ENCODE measurements at regions not wholly inside any gene's neighbourhood (a gene's known extent, or its start where the extent isn't known, plus 50 kb on each side); places are given as distances from the start of the nearest gene placed in this dataset.

DNA sequence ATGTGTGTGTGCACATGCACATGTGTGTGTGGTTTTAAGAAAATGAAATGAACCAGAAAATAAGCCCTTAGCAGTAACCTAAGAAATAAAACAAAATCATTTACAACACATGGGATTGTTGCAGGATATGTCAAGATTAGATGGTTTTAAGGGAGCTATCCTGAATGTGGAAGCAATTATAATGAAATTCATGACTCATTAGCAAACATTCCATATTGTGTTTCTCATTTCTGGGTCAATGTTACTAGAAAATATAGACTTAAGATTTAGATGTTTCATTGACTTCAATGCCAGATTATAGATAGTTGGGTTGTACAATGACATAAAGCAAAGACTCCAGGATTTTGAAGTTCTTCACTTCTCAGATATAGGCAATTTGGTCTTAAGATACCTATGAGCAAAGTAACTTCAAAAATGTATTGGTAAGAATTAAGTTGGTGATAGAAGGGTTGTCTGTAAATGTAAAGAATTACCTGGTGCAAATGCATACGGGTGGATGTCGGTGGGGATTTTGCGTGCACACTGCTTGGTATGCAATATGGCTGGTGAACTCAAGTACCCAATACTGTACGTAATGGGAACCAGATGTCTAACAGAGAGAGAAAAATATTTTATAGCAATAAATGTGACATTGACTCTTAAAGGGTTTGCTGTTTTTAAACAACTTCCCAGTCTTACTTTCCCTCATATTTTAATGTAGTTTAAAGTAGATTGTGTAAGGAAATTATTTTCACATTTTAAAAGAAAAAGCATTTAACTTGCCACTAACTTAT is 53.9 kb upstream of the NR2F2 start:
- peak in 1 of 2 experiments; percentile 43 for DNase-seq (ENCODE audit: low read depth in 1 of 2, low spot score in 2 of 2)
- H3K4me3 ChIP-seq = no peak overlapping the region
- H3K4me1 ChIP-seq (replicated peaks) = peaks cover 51% of the 10 kb centered on the region
- H3K9me3 ChIP-seq (replicated peaks) = no peaks in the 10 kb centered on the region
- peaks cover 23% of the 10 kb centered on the region for H3K36me3 ChIP-seq
- peak overlapping the region; percentile 80; the same call in 1 of the 2 replicates for H3K27ac ChIP-seq
- no peaks in the 10 kb centered on the region for H3K27me3 ChIP-seq (replicated peaks)
